MM.1S (cell line): ENCODE measurements at regions not wholly inside any gene's neighbourhood (a gene's known extent, or its start where the extent isn't known, plus 50 kb on each side); places are given as distances from the start of the nearest gene placed in this dataset.

Source experiments
- DNase-seq: peaks from one replicate; pipeline ENCODE4 v3.0.0-alpha.2; 2015
- H2AFZ ChIP-seq: fragments of 300-600 bp; sonication (generic); 2 replicates; pipeline ENCODE4 v1.6.0; 2016; ENCODE audit warnings: antibody characterized with exemption, low read length
- H3F3A ChIP-seq: fragments of 300-600 bp; sonication (generic); 2 replicates; pipeline ENCODE4 v1.6.1; 2016; ENCODE audit warnings: mild to moderate bottlenecking, antibody characterized with exemption, low read length, moderate library complexity, mixed read lengths; ENCODE audit not compliant: insufficient read depth
- H3K27ac ChIP-seq: fragments of 300-600 bp; sonication (generic); 2 replicates; pipeline ENCODE4 v1.5.1; 2016; ENCODE audit warnings: mild to moderate bottlenecking, low read length
- H3K27me3 ChIP-seq: fragments of 300-600 bp; sonication (generic); replicated peaks from 2 replicates; pipeline ENCODE4 v1.6.0; 2016; ENCODE audit warnings: low read length; ENCODE audit not compliant: insufficient read depth
- H3K36me3 ChIP-seq: fragments of 300-600 bp; sonication (generic); replicated peaks from 2 replicates; pipeline ENCODE4 v1.6.1; 2016; ENCODE audit warnings: mild to moderate bottlenecking, low read length, mixed read lengths; ENCODE audit not compliant: insufficient read depth
- H3K4me1 ChIP-seq: fragments of 300-600 bp; sonication (generic); 2 replicates; pipeline ENCODE4 v1.6.1; 2016; ENCODE audit warnings: low read length, mixed read lengths
- H3K4me2 ChIP-seq: fragments of 300-600 bp; sonication (generic); 2 replicates; pipeline ENCODE4 v1.6.0; 2016; ENCODE audit warnings: low read depth, low read length
- H3K4me3 ChIP-seq: fragments of 300-600 bp; sonication (generic); 2 replicates; pipeline ENCODE4 v1.5.1; 2016; ENCODE audit warnings: low read length, mixed read lengths
- H3K79me2 ChIP-seq: fragments of 300-600 bp; sonication (generic); 2 replicates; pipeline ENCODE4 v1.6.1; 2016; ENCODE audit warnings: mixed run types, low read length, mixed read lengths
- H3K9ac ChIP-seq: fragments of 300-600 bp; sonication (generic); 2 replicates; pipeline ENCODE4 v1.6.1; 2016; ENCODE audit warnings: low read length, mixed read lengths
- H3K9me2 ChIP-seq: fragments of 300-600 bp; sonication (generic); replicated peaks from 2 replicates; pipeline ENCODE4 v1.6.1; 2016; ENCODE audit warnings: mild to moderate bottlenecking, low read length, mixed read lengths; ENCODE audit not compliant: insufficient read depth
- H3K9me3 ChIP-seq: fragments of 300-600 bp; sonication (generic); replicated peaks from 2 replicates; pipeline ENCODE4 v1.6.1; 2016; ENCODE audit warnings: mild to moderate bottlenecking, low read length, mixed read lengths; ENCODE audit not compliant: insufficient read depth
- H4K20me1 ChIP-seq: fragments of 300-600 bp; sonication (generic); 2 replicates; pipeline ENCODE4 v1.6.1; 2016; ENCODE audit warnings: mild to moderate bottlenecking, low read length, moderate library complexity, mixed read lengths; ENCODE audit not compliant: insufficient read depth
- EZH2 ChIP-seq: fragments of 300-600 bp; sonication (generic); optimal IDR thresholded peaks from 2 replicates; pipeline ENCODE3; 2017; ENCODE audit warnings: low read depth, mild to moderate bottlenecking, antibody characterized with exemption, low read length, mixed read lengths
- EZH2phosphoT487 ChIP-seq: fragments of 300-600 bp; sonication (generic); IDR thresholded peaks from 2 replicates; pipeline ENCODE4 v1.6.1; 2018; ENCODE audit warnings: antibody characterized with exemption, low read length
- TF ChIP-seq, protein P1 (sequence below): fragments of 300-600 bp; sonication (generic); IDR thresholded peaks from 2 replicates; pipeline ENCODE4 v1.5.1; 2016; ENCODE audit warnings: antibody characterized with exemption, low read length, mixed read lengths

DNA sequence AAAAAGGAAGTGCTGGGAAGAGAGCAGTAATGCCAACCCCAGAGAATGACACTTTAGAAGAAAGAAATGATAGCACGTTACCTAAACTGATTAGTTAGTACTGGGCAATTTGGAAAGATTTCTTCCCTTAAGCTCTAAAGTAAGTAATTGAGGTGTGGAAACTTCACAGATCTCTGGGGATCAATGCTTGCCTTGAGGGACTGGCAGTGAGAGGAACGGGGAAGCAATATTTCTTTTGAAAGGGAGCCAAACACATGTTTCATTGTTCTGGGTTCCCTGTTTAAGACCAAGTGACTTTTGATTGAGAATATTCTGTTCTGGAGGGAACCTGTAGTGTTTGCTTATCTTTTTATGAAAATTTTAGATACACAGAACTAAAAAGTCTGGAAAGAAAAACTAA is 190.5 kb downstream of the NDFIP2 start:
- no peaks in the 10 kb centered on the region for H3K9me2 ChIP-seq
- H3K79me2 ChIP-seq = no peaks in the 10 kb centered on the region
- H3K36me3 ChIP-seq = no peaks in the 10 kb centered on the region
- TF ChIP-seq EZH2phosphoT487 (no peak), EZH2 (no peak)
- TF ChIP-seq, protein P1, sequence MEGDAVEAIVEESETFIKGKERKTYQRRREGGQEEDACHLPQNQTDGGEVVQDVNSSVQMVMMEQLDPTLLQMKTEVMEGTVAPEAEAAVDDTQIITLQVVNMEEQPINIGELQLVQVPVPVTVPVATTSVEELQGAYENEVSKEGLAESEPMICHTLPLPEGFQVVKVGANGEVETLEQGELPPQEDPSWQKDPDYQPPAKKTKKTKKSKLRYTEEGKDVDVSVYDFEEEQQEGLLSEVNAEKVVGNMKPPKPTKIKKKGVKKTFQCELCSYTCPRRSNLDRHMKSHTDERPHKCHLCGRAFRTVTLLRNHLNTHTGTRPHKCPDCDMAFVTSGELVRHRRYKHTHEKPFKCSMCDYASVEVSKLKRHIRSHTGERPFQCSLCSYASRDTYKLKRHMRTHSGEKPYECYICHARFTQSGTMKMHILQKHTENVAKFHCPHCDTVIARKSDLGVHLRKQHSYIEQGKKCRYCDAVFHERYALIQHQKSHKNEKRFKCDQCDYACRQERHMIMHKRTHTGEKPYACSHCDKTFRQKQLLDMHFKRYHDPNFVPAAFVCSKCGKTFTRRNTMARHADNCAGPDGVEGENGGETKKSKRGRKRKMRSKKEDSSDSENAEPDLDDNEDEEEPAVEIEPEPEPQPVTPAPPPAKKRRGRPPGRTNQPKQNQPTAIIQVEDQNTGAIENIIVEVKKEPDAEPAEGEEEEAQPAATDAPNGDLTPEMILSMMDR = no peak
- H3F3A ChIP-seq = no peaks in the 10 kb centered on the region
- no peak overlapping the region for H3K9ac ChIP-seq
- no peak overlapping the region for H2AFZ ChIP-seq
- no peak overlapping the region for H3K4me2 ChIP-seq
- H3K4me1 ChIP-seq = no peaks in the 10 kb centered on the region
- no peaks in the 10 kb centered on the region for H3K9me3 ChIP-seq
- H3K4me3 ChIP-seq = no peak overlapping the region
- DNase-seq = no peak
- H4K20me1 ChIP-seq = no peaks in the 10 kb centered on the region
- no peak overlapping the region for H3K27ac ChIP-seq
- H3K27me3 ChIP-seq = no peaks in the 10 kb centered on the region

DNA sequence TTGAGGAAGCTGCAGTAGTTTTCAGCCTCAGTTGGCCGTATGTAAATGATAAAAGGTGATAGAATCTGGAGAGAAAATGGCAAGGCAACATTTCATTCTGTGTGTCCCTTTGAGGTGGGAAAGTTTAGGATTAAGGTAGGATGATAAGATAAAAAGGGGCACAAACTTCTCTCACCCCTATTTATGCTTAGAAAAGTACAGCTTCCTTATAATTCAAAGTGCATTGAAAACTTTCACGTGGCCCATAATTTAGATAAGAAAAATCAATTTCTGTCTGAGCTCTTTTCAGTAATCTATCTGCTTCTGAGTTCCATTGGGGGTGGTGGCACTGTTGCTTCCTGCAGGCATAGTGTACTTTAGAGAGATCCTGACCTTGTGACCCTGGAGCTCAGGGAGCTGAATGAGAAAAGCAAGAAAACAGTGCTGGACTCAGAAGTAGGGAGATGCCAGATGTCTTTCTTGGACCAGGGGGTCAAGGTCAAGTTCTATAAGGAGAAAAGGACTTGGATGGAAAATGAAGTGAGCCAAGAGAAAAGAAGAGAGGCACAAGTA is 187.3 kb downstream of the NDFIP2 start:
- Histone ChIP-seq H3K9me2 (no peaks in the 10 kb centered on the region), H2AFZ (no peak overlapping the region), H3K9me3 (no peaks in the 10 kb centered on the region), H3K9ac (no peak overlapping the region), H3F3A (no peaks in the 10 kb centered on the region), H3K4me3 (no peak overlapping the region), H3K27me3 (no peaks in the 10 kb centered on the region), H3K4me2 (no peak overlapping the region), H4K20me1 (no peaks in the 10 kb centered on the region), H3K79me2 (no peaks in the 10 kb centered on the region), H3K36me3 (no peaks in the 10 kb centered on the region), H3K27ac (no peak overlapping the region), H3K4me1 (no peaks in the 10 kb centered on the region)
- TF ChIP-seq, protein P1 = no peak
- TF ChIP-seq EZH2 = no peak
- TF ChIP-seq EZH2phosphoT487 = no peak
- DNase-seq = no peak

DNA sequence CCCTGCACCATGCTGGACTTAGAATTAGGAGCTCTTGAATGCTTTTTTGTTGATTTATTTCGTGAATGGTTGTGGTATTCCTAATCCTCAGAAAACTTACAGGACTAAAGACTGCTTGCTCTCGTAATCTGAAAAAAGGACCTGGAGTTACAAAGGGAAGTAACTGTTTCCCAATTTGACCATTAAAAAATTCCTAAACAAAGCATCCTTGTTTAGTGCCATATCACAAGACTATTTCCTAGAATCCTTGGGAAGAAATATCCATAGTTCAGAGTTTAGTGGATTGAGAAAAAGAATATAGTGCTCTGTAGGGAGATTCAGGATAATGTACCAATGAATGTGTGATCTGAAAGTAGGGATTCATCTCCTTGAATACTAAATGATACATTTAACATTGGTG is 186.8 kb downstream of the NDFIP2 start:
- H3K4me2 ChIP-seq = no peak overlapping the region
- no peak overlapping the region for H3K4me3 ChIP-seq
- H3K9ac ChIP-seq = no peak overlapping the region
- no peaks in the 10 kb centered on the region for H3K79me2 ChIP-seq
- H3K27ac ChIP-seq = no peak overlapping the region
- no peaks in the 10 kb centered on the region for H4K20me1 ChIP-seq
- H3K4me1 ChIP-seq = no peaks in the 10 kb centered on the region
- H3K27me3 ChIP-seq = no peaks in the 10 kb centered on the region
- H3K9me3 ChIP-seq = no peaks in the 10 kb centered on the region
- no peaks in the 10 kb centered on the region for H3K9me2 ChIP-seq
- H3F3A ChIP-seq = no peaks in the 10 kb centered on the region
- no peak overlapping the region for H2AFZ ChIP-seq
- TF ChIP-seq EZH2phosphoT487 = no peak
- TF ChIP-seq EZH2 = no peak
- TF ChIP-seq, protein P1 = no peak
- H3K36me3 ChIP-seq = no peaks in the 10 kb centered on the region
- no peak for DNase-seq
